Endothelial cell of umbilical vein (primary cell): ENCODE measurements at regions not wholly inside any gene's neighbourhood (a gene's known extent, or its start where the extent isn't known, plus 50 kb on each side); places are given as distances from the start of the nearest gene placed in this dataset.

ENCODE experiments used
- BruUV-seq: library from RNA; stranded (reverse); fragments of 400-500 nt; replicated peaks from 2 replicates; lab custom pipeline; 2021; lab: Mats Ljungman, UMichigan
- CTCF ChIA-PET: fragments of 300-600, 350-600 bp; sonication (Branson Sonifier 250); formaldehyde crosslinking; loops from one replicate; lab custom pipeline; 2021; ENCODE audit warnings: antibody characterized with exemption, inconsistent platforms; lab: Charles Lee
- POLR2A ChIA-PET: fragments of 300-600, 350-600 bp; sonication (Branson Sonifier 250); formaldehyde crosslinking; loops from one replicate; lab custom pipeline; 2021; ENCODE audit warnings: antibody characterized with exemption, inconsistent platforms; lab: Charles Lee
- DNase-seq: peaks from one replicate; pipeline ENCODE4 v3.0.0-alpha.2; 2011; ENCODE audit warnings: low read depth, low spot score
- FAIRE-seq: peaks from 2 replicates; lab custom pipeline; 2011; peaks lifted over from hg19 to GRCh38; lab: Jason Lieb, UNC
- H2AFZ ChIP-seq: 2 replicates; pipeline ENCODE4 v1.6.0; 2012; ENCODE audit warnings: low read depth, low read length, control low read depth, inconsistent platforms
- H3K27ac ChIP-seq: 2 replicates; pipeline ENCODE4 v1.5.1; 2011; ENCODE audit warnings: low read depth, mild to moderate bottlenecking, control low read depth, low read length, moderate library complexity; ENCODE audit not compliant: insufficient read depth
- H3K27me3 ChIP-seq, 2 experiments: 2 replicates each; pipeline versions ENCODE4 v1.6.0 to v1.6.1; 2011; ENCODE audit warnings: low read length in 2 of 2, mixed read lengths in 1 of 2; ENCODE audit not compliant: control insufficient read depth in 2 of 2, insufficient read depth in 2 of 2
- H3K36me3 ChIP-seq, 2 experiments: 2 replicates in 1 of 2; 3 replicates in 1 of 2; pipeline ENCODE4 v1.5.1; 2011; ENCODE audit warnings: low read length in 2 of 2, mild to moderate bottlenecking in 1 of 2, moderate library complexity in 1 of 2; ENCODE audit not compliant: control insufficient read depth in 2 of 2, insufficient read depth in 2 of 2; ENCODE audit errors: extremely low read depth in 1 of 2
- H3K4me1 ChIP-seq: 3 replicates; pipeline ENCODE4 v1.5.1; 2011; ENCODE audit warnings: mild to moderate bottlenecking, low read length; ENCODE audit not compliant: control insufficient read depth, insufficient read depth; ENCODE audit errors: extremely low read depth
- H3K4me2 ChIP-seq: 2 replicates; pipeline ENCODE4 v1.6.1; 2011; ENCODE audit warnings: low read length, control low read depth, mixed read lengths; ENCODE audit not compliant: insufficient read depth
- H3K4me3 ChIP-seq, 3 experiments: fragments of 200-600 bp in 1 of 3; sonication (generic), shearing (Covaris generic) in 1 of 3; replicated peaks in 1 of 3; 2 replicates each; pipeline ENCODE4 v1.5.1; 2011 to 2016; ENCODE audit warnings: control low read depth in 3 of 3, low read length in 3 of 3, mild to moderate bottlenecking in 2 of 3, inconsistent platforms in 1 of 3, low read depth in 1 of 3, moderate library complexity in 1 of 3; ENCODE audit not compliant: insufficient read depth in 1 of 3
- H3K79me2 ChIP-seq: 2 replicates; pipeline ENCODE4 v1.6.0; 2012; ENCODE audit warnings: low read length, inconsistent platforms; ENCODE audit not compliant: control insufficient read depth, insufficient read depth
- H3K9ac ChIP-seq: replicated peaks from 2 replicates; pipeline ENCODE3; 2011; ENCODE audit warnings: low read length, control low read depth; ENCODE audit not compliant: insufficient read depth; ENCODE audit errors: extremely low read depth
- H3K9me1 ChIP-seq: replicated peaks from 3 replicates; pipeline ENCODE4 v1.6.0; 2011; ENCODE audit warnings: mild to moderate bottlenecking, low read length; ENCODE audit not compliant: control insufficient read depth, insufficient read depth; ENCODE audit errors: extremely low read depth
- H3K9me3 ChIP-seq: replicated peaks from 2 replicates; pipeline ENCODE4 v1.5.1; 2012; ENCODE audit warnings: low read length, inconsistent platforms; ENCODE audit not compliant: control insufficient read depth, insufficient read depth
- H4K20me1 ChIP-seq: replicated peaks from 2 replicates; pipeline ENCODE3; 2011; ENCODE audit warnings: mild to moderate bottlenecking, low read length; ENCODE audit not compliant: control insufficient read depth, insufficient read depth; ENCODE audit errors: extremely low read depth
- EZH2 ChIP-seq: IDR thresholded peaks from 2 replicates; pipeline ENCODE4 v1.6.1; 2012; ENCODE audit warnings: borderline replicate concordance, low read depth, mild to moderate bottlenecking, moderate library complexity, low read length, inconsistent platforms; ENCODE audit not compliant: severe bottlenecking
- FOS ChIP-seq: IDR thresholded peaks from 2 replicates; pipeline ENCODE4 v1.6.1; 2011; ENCODE audit warnings: mild to moderate bottlenecking, low read length, moderate library complexity, borderline replicate concordance; ENCODE audit not compliant: insufficient read depth
- GATA2 ChIP-seq: IDR thresholded peaks from 2 replicates; pipeline ENCODE4 v1.7.0; 2011; ENCODE audit warnings: low read depth, mild to moderate bottlenecking, moderate library complexity, mixed read lengths, low read length; ENCODE audit not compliant: insufficient read length, insufficient read depth
- JUN ChIP-seq: IDR thresholded peaks from 2 replicates; pipeline ENCODE4 v1.6.1; 2011; ENCODE audit warnings: borderline replicate concordance, low read depth; ENCODE audit not compliant: insufficient read length, insufficient read depth
- MYC ChIP-seq: IDR thresholded peaks from one replicate; pipeline ENCODE4 v1.6.1; 2011; ENCODE audit warnings: mild to moderate bottlenecking, low read depth, low read length
- POLR2A ChIP-seq: IDR thresholded peaks from 2 replicates; pipeline ENCODE4 v1.6.1; 2012; ENCODE audit warnings: low read depth, mild to moderate bottlenecking, control low read depth, low read length
- POLR2AphosphoS5 ChIP-seq: IDR thresholded peaks from 2 replicates; pipeline ENCODE4 v1.6.1; 2012; ENCODE audit warnings: low read depth, mild to moderate bottlenecking, control low read depth, low read length, moderate library complexity; ENCODE audit not compliant: insufficient read depth
- dilution Hi-C: fragments of 300-500 bp; cut with MboI; formaldehyde crosslinking; loops from one replicate; pipeline ENCODE4 v1.15.0; 2019; ENCODE audit warnings: low sequenced_read_pairs; ENCODE audit not compliant: extremely low pct_ligation_motif_present
- intact Hi-C: fragments of 100-400 bp; cut with micrococcal nuclease; formaldehyde crosslinking; loops from one replicate; pipeline ENCODE4 v1.10.0; 2022
- TF ChIP-seq, protein P1 (sequence below), 2 donors: IDR thresholded peaks; 1 replicate in 1 of 2; 2 replicates in 1 of 2; pipeline ENCODE4 v1.5.1; 2011; ENCODE audit warnings: low read length in 2 of 2, mild to moderate bottlenecking in 2 of 2, moderate library complexity in 2 of 2, control low read depth in 1 of 2, inconsistent platforms in 1 of 2, low read depth in 1 of 2; ENCODE audit not compliant: insufficient read depth in 1 of 2; ENCODE audit errors: extremely low read depth in 1 of 2
- TF ChIP-seq, protein P2 (sequence below): IDR thresholded peaks from 2 replicates; pipeline ENCODE4 v1.6.1; 2011; ENCODE audit not compliant: insufficient read depth, insufficient read length

DNA sequence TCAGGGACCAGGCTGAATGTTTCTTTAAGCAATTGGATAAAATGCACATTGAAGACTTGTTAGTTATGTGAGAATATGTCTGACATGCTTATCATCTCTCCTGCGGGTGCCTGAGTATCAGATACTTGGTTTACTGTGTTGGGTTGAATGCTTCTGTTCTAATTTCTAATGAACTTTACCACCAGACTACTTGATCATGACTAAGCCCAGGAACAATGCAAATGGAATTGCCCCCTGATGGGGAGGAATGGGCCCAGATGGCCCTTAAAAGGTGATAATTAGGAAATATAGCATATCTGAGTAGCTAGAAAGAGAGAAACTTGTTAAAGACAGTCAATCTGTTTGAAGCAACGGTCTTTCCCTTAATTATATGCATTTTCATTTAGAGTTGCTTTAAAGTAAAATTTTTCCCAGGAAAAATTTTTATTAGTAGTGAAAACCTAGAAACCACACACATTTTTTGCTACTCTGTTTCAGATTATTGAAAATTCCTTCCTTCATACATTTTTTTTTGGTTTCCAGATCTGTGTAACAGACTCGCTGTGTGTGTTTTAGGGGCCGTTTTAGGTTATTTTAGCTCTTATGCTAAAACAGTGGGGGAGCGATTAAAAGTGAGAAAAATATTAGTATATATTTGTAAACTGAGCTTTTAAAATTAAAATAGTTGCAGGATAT, 186.6 kb downstream of the TM9SF2 start:
- Histone ChIP-seq H3K4me3 (no peak overlapping the region), H3K27me3 (peaks cover 9 to 20% of the 10 kb centered on the region in 2 experiments), H3K9me1 (no peaks in the 10 kb centered on the region), H3K4me1 (no peaks in the 10 kb centered on the region), H3K36me3 (no peaks in the 10 kb centered on the region), H3K27ac (no peak overlapping the region), H2AFZ (no peak overlapping the region), H3K9me3 (no peaks in the 10 kb centered on the region), H3K79me2 (no peaks in the 10 kb centered on the region), H4K20me1 (no peaks in the 10 kb centered on the region), H3K4me2 (no peak overlapping the region), H3K9ac (no peak overlapping the region)
- dilution Hi-C loops (no loop called here), intact Hi-C loops (no loop called here)
- POLR2A ChIA-PET: no interaction called here
- no peak for DNase-seq
- no TSS peak for BruUV-seq
- FAIRE-seq: no peak
- TF ChIP-seq, protein P1, sequence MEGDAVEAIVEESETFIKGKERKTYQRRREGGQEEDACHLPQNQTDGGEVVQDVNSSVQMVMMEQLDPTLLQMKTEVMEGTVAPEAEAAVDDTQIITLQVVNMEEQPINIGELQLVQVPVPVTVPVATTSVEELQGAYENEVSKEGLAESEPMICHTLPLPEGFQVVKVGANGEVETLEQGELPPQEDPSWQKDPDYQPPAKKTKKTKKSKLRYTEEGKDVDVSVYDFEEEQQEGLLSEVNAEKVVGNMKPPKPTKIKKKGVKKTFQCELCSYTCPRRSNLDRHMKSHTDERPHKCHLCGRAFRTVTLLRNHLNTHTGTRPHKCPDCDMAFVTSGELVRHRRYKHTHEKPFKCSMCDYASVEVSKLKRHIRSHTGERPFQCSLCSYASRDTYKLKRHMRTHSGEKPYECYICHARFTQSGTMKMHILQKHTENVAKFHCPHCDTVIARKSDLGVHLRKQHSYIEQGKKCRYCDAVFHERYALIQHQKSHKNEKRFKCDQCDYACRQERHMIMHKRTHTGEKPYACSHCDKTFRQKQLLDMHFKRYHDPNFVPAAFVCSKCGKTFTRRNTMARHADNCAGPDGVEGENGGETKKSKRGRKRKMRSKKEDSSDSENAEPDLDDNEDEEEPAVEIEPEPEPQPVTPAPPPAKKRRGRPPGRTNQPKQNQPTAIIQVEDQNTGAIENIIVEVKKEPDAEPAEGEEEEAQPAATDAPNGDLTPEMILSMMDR (IDR thresholded peaks at IDR 0.05; ENCODE audit: extremely low read depth in 1 of 2, insufficient read depth in 1 of 2, low read depth in 1 of 2, low read length in 2 of 2): no peak
- TF ChIP-seq MYC (no peak), POLR2A (no peak), POLR2AphosphoS5 (no peak), GATA2 (no peak), JUN (no peak), FOS (no peak), EZH2 (no peak)
- TF ChIP-seq, protein P2, sequence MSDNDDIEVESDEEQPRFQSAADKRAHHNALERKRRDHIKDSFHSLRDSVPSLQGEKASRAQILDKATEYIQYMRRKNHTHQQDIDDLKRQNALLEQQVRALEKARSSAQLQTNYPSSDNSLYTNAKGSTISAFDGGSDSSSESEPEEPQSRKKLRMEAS: no peak
- CTCF ChIA-PET: interaction anchor here (1.4 to 1.5 kb wide), 3 partner anchors 9 to 32 kb away, joined by 3 to 4 read pairs (median 4); no protein-coding TSS in a partner anchor
